ENCODE measurements at regions not wholly inside any gene's neighbourhood (a gene's known extent, or its start where the extent isn't known, plus 50 kb on each side); places are given as distances from the start of the nearest gene placed in this dataset.

- no peaks in the 10 kb centered on the region for H3K9me2 ChIP-seq (ENCODE audit: insufficient read depth)
- BruUV-seq (replicated peaks): no TSS peak
- CTCF ChIA-PET: no interaction called here
Observed at GRCh38 chr7:94740509-94740908, 84.6 kb upstream of the SGCE start.

More at GRCh38 chr7:94740509-94740908, 84.6 kb upstream of the SGCE start:
- ATAC-seq (no peak), DNase-seq (ENCODE audit: low read depth, low spot score) (no peak)
- H4K20me1 ChIP-seq (ENCODE audit: insufficient read depth): no peaks in the 10 kb centered on the region
- H3K4me2 ChIP-seq (ENCODE audit: low read length): no peak overlapping the region
- no peaks in the 10 kb centered on the region for H3K9me3 ChIP-seq (ENCODE audit: control insufficient read depth in 1 of 2, insufficient read depth in 1 of 2, low read depth in 1 of 2, low read length in 2 of 2)
- no peaks in the 10 kb centered on the region for H3K4me1 ChIP-seq (ENCODE audit: control insufficient read depth in 1 of 2, insufficient read depth in 2 of 2, low read length in 2 of 2)
- no peaks in the 10 kb centered on the region for H3K27me3 ChIP-seq (ENCODE audit: insufficient read depth, low read length)
- H3K36me3 ChIP-seq (ENCODE audit: control insufficient read depth in 1 of 2, insufficient read depth in 2 of 2, low read length in 2 of 2): no peaks in the 10 kb centered on the region
- POLR2A ChIA-PET: no interaction called here
- no peak overlapping the region for H3K4me3 ChIP-seq (replicated peaks in 1 of 2; ENCODE audit: low read depth in 1 of 2, low read length in 2 of 2)
- no peak overlapping the region for H3K9ac ChIP-seq (ENCODE audit: low read length)
- H3K79me2 ChIP-seq (ENCODE audit: insufficient read depth, low read length): no peaks in the 10 kb centered on the region
- no peak for TF ChIP-seq EGR1 (IDR thresholded peaks at IDR 0.05; ENCODE audit: low read depth)
- no peak for TF ChIP-seq JUND (IDR thresholded peaks at IDR 0.05)
- TF ChIP-seq MAX (IDR thresholded peaks at IDR 0.05): no peak
- TF ChIP-seq ZNF274 (IDR thresholded peaks at IDR 0.05; ENCODE audit: low read depth, low read length): no peak
- TF ChIP-seq CBX3 (IDR thresholded peaks at IDR 0.05; ENCODE audit: low read depth): no peak
- TF ChIP-seq, protein P1, sequence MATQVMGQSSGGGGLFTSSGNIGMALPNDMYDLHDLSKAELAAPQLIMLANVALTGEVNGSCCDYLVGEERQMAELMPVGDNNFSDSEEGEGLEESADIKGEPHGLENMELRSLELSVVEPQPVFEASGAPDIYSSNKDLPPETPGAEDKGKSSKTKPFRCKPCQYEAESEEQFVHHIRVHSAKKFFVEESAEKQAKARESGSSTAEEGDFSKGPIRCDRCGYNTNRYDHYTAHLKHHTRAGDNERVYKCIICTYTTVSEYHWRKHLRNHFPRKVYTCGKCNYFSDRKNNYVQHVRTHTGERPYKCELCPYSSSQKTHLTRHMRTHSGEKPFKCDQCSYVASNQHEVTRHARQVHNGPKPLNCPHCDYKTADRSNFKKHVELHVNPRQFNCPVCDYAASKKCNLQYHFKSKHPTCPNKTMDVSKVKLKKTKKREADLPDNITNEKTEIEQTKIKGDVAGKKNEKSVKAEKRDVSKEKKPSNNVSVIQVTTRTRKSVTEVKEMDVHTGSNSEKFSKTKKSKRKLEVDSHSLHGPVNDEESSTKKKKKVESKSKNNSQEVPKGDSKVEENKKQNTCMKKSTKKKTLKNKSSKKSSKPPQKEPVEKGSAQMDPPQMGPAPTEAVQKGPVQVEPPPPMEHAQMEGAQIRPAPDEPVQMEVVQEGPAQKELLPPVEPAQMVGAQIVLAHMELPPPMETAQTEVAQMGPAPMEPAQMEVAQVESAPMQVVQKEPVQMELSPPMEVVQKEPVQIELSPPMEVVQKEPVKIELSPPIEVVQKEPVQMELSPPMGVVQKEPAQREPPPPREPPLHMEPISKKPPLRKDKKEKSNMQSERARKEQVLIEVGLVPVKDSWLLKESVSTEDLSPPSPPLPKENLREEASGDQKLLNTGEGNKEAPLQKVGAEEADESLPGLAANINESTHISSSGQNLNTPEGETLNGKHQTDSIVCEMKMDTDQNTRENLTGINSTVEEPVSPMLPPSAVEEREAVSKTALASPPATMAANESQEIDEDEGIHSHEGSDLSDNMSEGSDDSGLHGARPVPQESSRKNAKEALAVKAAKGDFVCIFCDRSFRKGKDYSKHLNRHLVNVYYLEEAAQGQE (IDR thresholded peaks at IDR 0.05; ENCODE audit: low read depth): no peak
- no peak for TF ChIP-seq SIN3A (IDR thresholded peaks at IDR 0.05; ENCODE audit: low read depth)
- TF ChIP-seq POLR2A (IDR thresholded peaks at IDR 0.05; ENCODE audit: borderline replicate concordance, extremely low read depth, insufficient read depth, insufficient read length): no peak
- no peak for TF ChIP-seq RAD21 (IDR thresholded peaks at IDR 0.05; ENCODE audit: low read depth)
- TF ChIP-seq YY1 (IDR thresholded peaks at IDR 0.05; ENCODE audit: extremely low read depth, insufficient replicate concordance, low read depth, low read length): no peak
- TF ChIP-seq SP1 (IDR thresholded peaks at IDR 0.05; ENCODE audit: low read depth): no peak
- TF ChIP-seq, protein P2, sequence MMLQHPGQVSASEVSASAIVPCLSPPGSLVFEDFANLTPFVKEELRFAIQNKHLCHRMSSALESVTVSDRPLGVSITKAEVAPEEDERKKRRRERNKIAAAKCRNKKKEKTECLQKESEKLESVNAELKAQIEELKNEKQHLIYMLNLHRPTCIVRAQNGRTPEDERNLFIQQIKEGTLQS (IDR thresholded peaks at IDR 0.05): no peak
- TF ChIP-seq POLR2AphosphoS5 (IDR thresholded peaks at IDR 0.05; ENCODE audit: low read depth, low read length): no peak
- TF ChIP-seq TCF7L2 (IDR thresholded peaks at IDR 0.05; ENCODE audit: borderline replicate concordance, extremely low read depth, insufficient read depth, insufficient read length): no peak
- no peak for TF ChIP-seq EZH2 (IDR thresholded peaks at IDR 0.05)
- no peak for TF ChIP-seq CEBPB (IDR thresholded peaks at IDR 0.05; ENCODE audit: low read depth)
- TF ChIP-seq CTCF (IDR thresholded peaks at IDR 0.05 in 2 of 3, conservative IDR thresholded peaks at IDR 0.05 in 1 of 3; ENCODE audit: borderline replicate concordance in 1 of 3, insufficient read depth in 1 of 3, low read depth in 2 of 3, low read length in 2 of 3): no peak
- no peak for TF ChIP-seq ZFX (IDR thresholded peaks at IDR 0.05)
- H3K27ac ChIP-seq (ENCODE audit: low read depth, low read length): no peak overlapping the region
- RAD21 ChIA-PET (ENCODE audit: low non-redundant PET in 1 of 2, low total read pairs in 2 of 2, uncharacterized antibody in 2 of 2, unreplicated experiment in 2 of 2): no interaction called here
- no peak overlapping the region for H2AFZ ChIP-seq (ENCODE audit: low read depth, low read length, poor library complexity, severe bottlenecking)
- intact Hi-C loops (cut with micrococcal nuclease): no loop called here

Data from HCT116 (cell line).